WTC11 (cell line): ENCODE measurements at regions not wholly inside any gene's neighbourhood (a gene's known extent, or its start where the extent isn't known, plus 50 kb on each side); places are given as distances from the start of the nearest gene placed in this dataset.

Experiments used
- ATAC-seq: fragments of 200-7000 bp; cut with Tn5 transposase; 2 replicates; pipeline ENCODE4 v1.10.0; 2021; ENCODE audit warnings: mild to moderate bottlenecking, moderate library complexity
- CTCF ChIA-PET: fragments of 300-600 bp; sonication (Branson Sonifier 250); formaldehyde crosslinking; loops from one replicate; lab custom pipeline; 2021; ENCODE audit warnings: antibody characterized with exemption; lab: Charles Lee
- POLR2A ChIA-PET: fragments of 350-600 bp; sonication (Branson Sonifier 250); formaldehyde crosslinking; loops from one replicate; lab custom pipeline; 2021; ENCODE audit warnings: antibody characterized with exemption; lab: Charles Lee
- DNase-seq: peaks from one replicate; pipeline ENCODE4 v3.0.0; 2021; ENCODE audit warnings: low spot score
- H3K27ac Mint-ChIP-seq: 2 replicates; pipeline ENCODE4 v1.8.0; 2021; ENCODE audit warnings: mixed read lengths
- H3K27me3 Mint-ChIP-seq: 2 replicates; pipeline ENCODE4 v1.8.0; 2021; ENCODE audit warnings: low read depth, mild to moderate bottlenecking, moderate library complexity, mixed read lengths
- H3K36me3 Mint-ChIP-seq: 2 replicates; pipeline ENCODE4 v1.8.0; 2021; ENCODE audit warnings: mixed read lengths
- H3K4me1 Mint-ChIP-seq: 2 replicates; pipeline ENCODE4 v1.8.0; 2022; ENCODE audit warnings: mixed read lengths
- H3K4me3 Mint-ChIP-seq: 2 replicates; pipeline ENCODE4 v1.8.0; 2021; ENCODE audit warnings: mild to moderate bottlenecking, moderate library complexity, mixed read lengths
- H3K9me3 Mint-ChIP-seq: 2 replicates; pipeline ENCODE4 v1.8.0; 2021; ENCODE audit warnings: mixed read lengths
- ATF1 ChIP-seq: sonication (generic); formaldehyde crosslinking; IDR thresholded peaks from 2 replicates; pipeline ENCODE4 v1.8.1; 2023; ENCODE audit warnings: mild to moderate bottlenecking, moderate library complexity, missing genetic modification reagents
- CDX4 ChIP-seq: fragments of 250-450 bp; sonication (Bioruptor Pico); IDR thresholded peaks from 2 replicates; pipeline ENCODE4 v1.9.0; 2021; ENCODE audit warnings: moderate library complexity, mild to moderate bottlenecking, inconsistent platforms, borderline replicate concordance
- CTCF ChIP-seq: fragments of 200-600 bp; IDR thresholded peaks from 2 replicates; pipeline ENCODE4 v1.8.0; 2022; ENCODE audit warnings: antibody characterized with exemption
- JAZF1 ChIP-seq: fragments of 250-450 bp; sonication (Bioruptor Pico); IDR thresholded peaks from 2 replicates; pipeline ENCODE4 v1.9.0; 2021; ENCODE audit warnings: moderate library complexity, mild to moderate bottlenecking, inconsistent platforms
- MAX ChIP-seq: sonication (generic); formaldehyde crosslinking; IDR thresholded peaks from 2 replicates; pipeline ENCODE4 v1.8.0; 2022; ENCODE audit warnings: mild to moderate bottlenecking, missing genetic modification reagents
- MLX ChIP-seq: sonication (generic); formaldehyde crosslinking; IDR thresholded peaks from 2 replicates; pipeline ENCODE4 v1.8.1; 2023; ENCODE audit warnings: mild to moderate bottlenecking, missing genetic modification reagents, moderate library complexity
- MXD4 ChIP-seq: fragments of 250-450 bp; sonication (Bioruptor Pico); IDR thresholded peaks from 2 replicates; pipeline ENCODE4 v1.8.0; 2021; ENCODE audit warnings: mild to moderate bottlenecking, moderate library complexity, borderline replicate concordance
- NFE2L1 ChIP-seq: sonication (generic); formaldehyde crosslinking; IDR thresholded peaks from 2 replicates; pipeline ENCODE4 v1.8.1; 2023; ENCODE audit warnings: missing genetic modification reagents
- NR1H2 ChIP-seq: sonication (generic); formaldehyde crosslinking; IDR thresholded peaks from 2 replicates; pipeline ENCODE4 v1.9.0; 2021; ENCODE audit warnings: mild to moderate bottlenecking, moderate library complexity, missing genetic modification reagents
- NR2C2 ChIP-seq: sonication (generic); formaldehyde crosslinking; IDR thresholded peaks from 2 replicates; pipeline ENCODE4 v1.8.0; 2022; ENCODE audit warnings: mild to moderate bottlenecking, missing genetic modification reagents
- PRRX2 ChIP-seq: fragments of 250-450 bp; sonication (Bioruptor Pico); IDR thresholded peaks from 2 replicates; pipeline ENCODE4 v1.8.0; 2021; ENCODE audit warnings: mild to moderate bottlenecking
- RORB ChIP-seq: fragments of 250-450 bp; sonication (Bioruptor Pico); IDR thresholded peaks from 2 replicates; pipeline ENCODE4 v1.9.0; 2021; ENCODE audit warnings: mild to moderate bottlenecking
- SMAD3 ChIP-seq: sonication (generic); formaldehyde crosslinking; IDR thresholded peaks from 2 replicates; pipeline ENCODE4 v1.8.0; 2022; ENCODE audit warnings: missing genetic modification reagents, mild to moderate bottlenecking, borderline replicate concordance
- SMAD4 ChIP-seq: sonication (generic); formaldehyde crosslinking; IDR thresholded peaks from 2 replicates; pipeline ENCODE4 v1.8.0; 2022; ENCODE audit warnings: mild to moderate bottlenecking, missing genetic modification reagents
- SP1 ChIP-seq: sonication (generic); formaldehyde crosslinking; conservative IDR thresholded peaks from 2 replicates; pipeline ENCODE4 v1.8.1; 2022; ENCODE audit warnings: missing genetic modification reagents
- ZBTB21 ChIP-seq: sonication (generic); formaldehyde crosslinking; IDR thresholded peaks from 2 replicates; pipeline ENCODE4 v1.8.1; 2023; ENCODE audit warnings: mild to moderate bottlenecking, missing genetic modification reagents, borderline replicate concordance
- ZMAT4 ChIP-seq: fragments of 250-450 bp; sonication (Bioruptor Pico); IDR thresholded peaks from 2 replicates; pipeline ENCODE4 v1.9.0; 2021; ENCODE audit warnings: mild to moderate bottlenecking
- ZNF121 ChIP-seq: sonication (generic); formaldehyde crosslinking; IDR thresholded peaks from 2 replicates; pipeline ENCODE4 v1.8.0; 2023; ENCODE audit warnings: missing genetic modification reagents
- ZNF219 ChIP-seq: sonication (generic); formaldehyde crosslinking; IDR thresholded peaks from 2 replicates; pipeline ENCODE4 v1.8.0; 2023; ENCODE audit warnings: missing genetic modification reagents, mild to moderate bottlenecking, borderline replicate concordance
- ZNF263 ChIP-seq: sonication (generic); formaldehyde crosslinking; IDR thresholded peaks from 2 replicates; pipeline ENCODE4 v1.8.1; 2022; ENCODE audit warnings: low read depth, mild to moderate bottlenecking, moderate library complexity, missing genetic modification reagents
- ZNF317 ChIP-seq: sonication (generic); formaldehyde crosslinking; IDR thresholded peaks from 2 replicates; pipeline ENCODE4 v1.8.1; 2023; ENCODE audit warnings: low read depth, mild to moderate bottlenecking, moderate library complexity, missing genetic modification reagents, borderline replicate concordance
- ZNF416 ChIP-seq: fragments of 250-450 bp; sonication (Bioruptor Pico); IDR thresholded peaks from 2 replicates; pipeline ENCODE4 v1.9.0; 2021; ENCODE audit warnings: mild to moderate bottlenecking, inconsistent platforms
- ZSCAN18 ChIP-seq: fragments of 250-450 bp; sonication (Bioruptor Pico); IDR thresholded peaks from 2 replicates; pipeline ENCODE4 v2.1.2; 2022; ENCODE audit warnings: mild to moderate bottlenecking, moderate library complexity

GRCh38 chr1:149845416-149845815, 54.0 kb upstream of the BOLA1 start:
- H3K27me3 Mint-ChIP-seq, result no peaks in the 10 kb centered on the region
- TF ChIP-seq SMAD4 (no peak), ATF1 (CRISPR knock-in tag) (no peak), NR1H2 (CRISPR knock-in tag) (no peak), SP1 (CRISPR knock-in tag) (no peak), ZMAT4 (CRISPR knock-in tag) (peak; percentile 48; the same call in 1 of the 2 replicates)
- TF ChIP-seq, all 79 proteins: peak for 1
- Mint-ChIP-seq H3K4me1 (peaks cover 52% of the 10 kb centered on the region), H3K27ac (peak overlapping the region; percentile 96), H3K36me3 (peaks cover 9% of the 10 kb centered on the region), H3K9me3 (no peaks in the 10 kb centered on the region), H3K4me3 (peak overlapping the region; percentile 91)
- POLR2A ChIA-PET, result interaction anchor here (1.0 to 3.3 kb wide), 2 partner anchors 41 to 71 kb away, joined by 3 to 51 read pairs; a partner anchor contains a TSS
- ATAC-seq (peak; percentile 12), DNase-seq (peak; percentile 24)
- CTCF ChIA-PET, result no interaction called here

GRCh38 chr1:149846042-149846441, 53.3 kb upstream of the BOLA1 start:
- Mint-ChIP-seq H3K27me3 (no peaks in the 10 kb centered on the region), H3K4me3 (peak overlapping the region; percentile 91), H3K36me3 (peaks cover 9% of the 10 kb centered on the region), H3K4me1 (peaks cover 52% of the 10 kb centered on the region), H3K9me3 (no peaks in the 10 kb centered on the region), H3K27ac (peak overlapping the region; percentile 96)
- TF ChIP-seq ZNF219 (CRISPR knock-in tag) (no peak), SP1 (CRISPR knock-in tag) (no peak), MXD4 (CRISPR knock-in tag) (no peak), ZNF121 (CRISPR knock-in tag) (no peak)
- CTCF ChIA-PET, result no interaction called here
- ATAC-seq (no peak), DNase-seq (no peak)
- POLR2A ChIA-PET, result interaction anchor here (1.0 to 3.3 kb wide), 2 partner anchors 40 to 70 kb away, joined by 3 to 51 read pairs; a partner anchor contains a TSS

GRCh38 chr1:149846593-149847466, 52.5 kb upstream of the BOLA1 start:
- Mint-ChIP-seq H3K4me1 (peaks cover 52% of the 10 kb centered on the region), H3K36me3 (peaks cover 9% of the 10 kb centered on the region), H3K9me3 (no peaks in the 10 kb centered on the region), H3K4me3 (peak overlapping the region; percentile 39), H3K27me3 (no peaks in the 10 kb centered on the region), H3K27ac (peak overlapping the region; percentile 56)
- TF ChIP-seq CTCF, result no peak
- DNase-seq (no peak), ATAC-seq (no peak)
- ChIA-PET CTCF (no interaction called here), POLR2A (interaction anchor here (4.2 kb wide), 1 partner anchor 40 kb away, joined by 27 read pairs; a partner anchor contains a TSS)

- ChIA-PET POLR2A (interaction anchor here (0.7 to 4.2 kb wide), 2 partner anchors 38 to 314 kb away, joined by 3 to 27 read pairs; a partner anchor contains a TSS), CTCF (no interaction called here)
- ATAC-seq (no peak), DNase-seq (no peak)
- H3K9me3 Mint-ChIP-seq, result no peaks in the 10 kb centered on the region
- peak overlapping the region; percentile 98 for H3K27ac Mint-ChIP-seq
- H3K4me3 Mint-ChIP-seq, result peak overlapping the region; percentile 90
- H3K4me1 Mint-ChIP-seq, result peaks cover 52% of the 10 kb centered on the region
- no peaks in the 10 kb centered on the region for H3K27me3 Mint-ChIP-seq
- peaks cover 8% of the 10 kb centered on the region for H3K36me3 Mint-ChIP-seq
- TF ChIP-seq MAX (no peak), ZNF416 (no peak), ZNF263 (CRISPR knock-in tag) (no peak), ZBTB21 (no peak), ZNF317 (no peak), SMAD3 (CRISPR knock-in tag) (no peak), NR2C2 (CRISPR knock-in tag) (no peak), MLX (CRISPR knock-in tag) (no peak), ZSCAN18 (CRISPR knock-in tag) (no peak), RORB (no peak), JAZF1 (CRISPR knock-in tag) (no peak), CDX4 (CRISPR knock-in tag) (no peak), PRRX2 (CRISPR knock-in tag) (no peak), NFE2L1 (no peak)
These were observed 50.8 kb upstream of the BOLA1 start for GRCh38 chr1:149848340-149849110.
